Epithelial cell of proximal tubule (primary cell): ENCODE measurements at regions not wholly inside any gene's neighbourhood (a gene's known extent, or its start where the extent isn't known, plus 50 kb on each side); places are given as distances from the start of the nearest gene placed in this dataset.

Experiments used
- DNase-seq: peaks from one replicate; pipeline ENCODE4 v3.0.0-alpha.2; 2011; ENCODE audit warnings: low read depth
- H3K4me3 ChIP-seq: 2 replicates; pipeline ENCODE4 v1.5.1; 2011; ENCODE audit warnings: low read depth, mild to moderate bottlenecking, low read length
- TF ChIP-seq, protein P1 (sequence below): conservative IDR thresholded peaks from 2 replicates; pipeline ENCODE4 v1.5.1; 2012; ENCODE audit warnings: low read depth, mild to moderate bottlenecking, low read length

DNA sequence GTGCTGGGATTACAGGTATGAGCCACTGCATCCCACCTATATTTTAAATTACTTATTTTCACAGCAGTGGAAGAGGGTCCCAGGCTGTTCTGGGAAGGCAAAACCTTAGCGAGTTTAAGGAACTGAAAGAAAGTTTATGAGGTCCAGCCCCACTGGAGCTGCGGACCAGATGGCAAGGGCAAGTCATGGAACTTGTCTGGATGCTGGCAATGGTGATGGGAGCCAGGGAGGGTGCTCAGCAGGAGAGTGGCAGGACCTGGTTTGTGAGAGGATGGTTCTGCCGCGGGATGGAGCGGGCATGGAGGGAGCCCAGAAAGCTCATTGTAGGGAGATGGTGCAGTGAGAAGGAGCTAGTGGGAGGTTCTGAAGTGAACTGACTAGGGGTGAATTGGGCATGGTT lies 50.6 kb upstream of the SLC45A1 start:
- DNase-seq, result no peak
- H3K4me3 ChIP-seq, result no peak overlapping the region

DNA sequence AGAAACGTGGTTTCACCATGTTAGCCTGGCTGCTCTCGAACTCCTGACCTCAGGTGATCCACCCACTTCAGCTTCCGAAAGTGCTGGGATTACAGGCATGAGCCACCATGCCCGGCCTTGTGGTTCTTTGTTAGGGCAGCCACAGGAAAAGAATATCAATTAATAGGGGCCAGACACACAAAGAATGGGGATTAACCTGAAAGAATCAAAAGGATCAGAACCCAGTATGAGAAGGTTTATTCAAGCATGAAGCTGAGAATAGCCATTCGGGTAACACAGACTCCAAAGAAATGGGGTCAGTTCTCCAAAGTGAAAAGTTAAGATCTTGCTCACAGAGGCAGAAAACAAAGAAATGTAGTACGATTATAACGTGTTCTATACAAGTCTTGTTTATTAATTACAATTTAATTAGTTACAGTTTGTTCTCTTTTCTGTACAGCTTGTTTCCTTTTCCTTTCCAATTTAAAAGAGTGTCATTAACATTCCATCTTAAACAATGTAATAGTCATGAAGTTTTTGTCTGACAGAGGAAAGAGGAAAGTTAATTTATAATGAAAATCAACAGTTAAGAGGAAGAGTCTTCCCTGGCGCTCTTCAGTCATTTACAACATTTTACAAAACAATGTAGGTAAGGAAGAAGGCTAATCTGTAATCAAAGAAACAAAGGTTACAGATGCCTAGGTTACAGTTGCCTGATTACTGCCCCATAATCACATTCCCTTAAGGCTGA lies 51.3 kb upstream of the SLC45A1 start:
- H3K4me3 ChIP-seq, result no peak overlapping the region
- TF ChIP-seq, protein P1, sequence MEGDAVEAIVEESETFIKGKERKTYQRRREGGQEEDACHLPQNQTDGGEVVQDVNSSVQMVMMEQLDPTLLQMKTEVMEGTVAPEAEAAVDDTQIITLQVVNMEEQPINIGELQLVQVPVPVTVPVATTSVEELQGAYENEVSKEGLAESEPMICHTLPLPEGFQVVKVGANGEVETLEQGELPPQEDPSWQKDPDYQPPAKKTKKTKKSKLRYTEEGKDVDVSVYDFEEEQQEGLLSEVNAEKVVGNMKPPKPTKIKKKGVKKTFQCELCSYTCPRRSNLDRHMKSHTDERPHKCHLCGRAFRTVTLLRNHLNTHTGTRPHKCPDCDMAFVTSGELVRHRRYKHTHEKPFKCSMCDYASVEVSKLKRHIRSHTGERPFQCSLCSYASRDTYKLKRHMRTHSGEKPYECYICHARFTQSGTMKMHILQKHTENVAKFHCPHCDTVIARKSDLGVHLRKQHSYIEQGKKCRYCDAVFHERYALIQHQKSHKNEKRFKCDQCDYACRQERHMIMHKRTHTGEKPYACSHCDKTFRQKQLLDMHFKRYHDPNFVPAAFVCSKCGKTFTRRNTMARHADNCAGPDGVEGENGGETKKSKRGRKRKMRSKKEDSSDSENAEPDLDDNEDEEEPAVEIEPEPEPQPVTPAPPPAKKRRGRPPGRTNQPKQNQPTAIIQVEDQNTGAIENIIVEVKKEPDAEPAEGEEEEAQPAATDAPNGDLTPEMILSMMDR, result no peak
- peak; percentile 48 for DNase-seq

More for the DNA sequence above, 50.6 kb upstream of the SLC45A1 start:
- TF ChIP-seq, protein P1, result no peak

DNA sequence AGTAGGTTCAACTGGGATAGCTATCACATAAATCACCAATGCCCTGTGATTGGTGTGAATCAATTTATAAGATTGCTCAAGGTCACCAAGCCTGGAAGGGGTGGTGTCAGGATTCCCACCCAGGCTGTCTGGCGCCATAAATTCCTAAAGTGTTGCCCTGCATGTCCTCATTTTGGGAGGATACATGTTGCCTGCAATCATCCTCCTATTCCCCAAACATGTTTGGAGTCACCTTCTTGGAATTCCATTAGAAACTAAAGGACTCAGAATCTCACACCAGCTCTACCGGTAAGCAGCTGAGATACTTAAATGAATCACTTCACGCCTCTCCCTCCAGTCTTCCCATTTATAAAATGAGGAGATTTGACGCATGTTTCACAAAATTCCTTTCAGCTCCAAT lies 54.1 kb upstream of the SLC45A1 start:
- no peak for DNase-seq
- TF ChIP-seq, protein P1, result no peak
- H3K4me3 ChIP-seq, result no peak overlapping the region

DNA sequence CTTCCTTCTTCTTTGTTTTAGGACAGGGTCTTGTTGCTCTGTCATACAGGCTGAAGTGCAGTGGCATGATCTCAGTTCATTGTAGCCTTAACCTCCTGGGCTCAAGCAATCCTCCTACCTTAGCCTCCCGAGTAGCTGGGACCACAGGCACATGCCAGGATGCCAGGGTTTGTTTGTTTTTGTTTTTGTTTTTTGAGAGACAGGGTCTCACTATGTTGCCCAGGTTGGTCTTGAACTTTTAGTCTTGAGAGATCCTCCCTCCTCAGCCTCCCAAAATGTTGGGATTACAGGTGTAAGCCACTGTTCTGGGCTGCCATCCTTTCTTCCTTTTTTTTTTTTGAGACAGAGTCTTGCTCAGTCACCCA lies 56.5 kb upstream of the SLC45A1 start:
- DNase-seq, result no peak
- no peak overlapping the region for H3K4me3 ChIP-seq
- TF ChIP-seq, protein P1, result no peak

DNA sequence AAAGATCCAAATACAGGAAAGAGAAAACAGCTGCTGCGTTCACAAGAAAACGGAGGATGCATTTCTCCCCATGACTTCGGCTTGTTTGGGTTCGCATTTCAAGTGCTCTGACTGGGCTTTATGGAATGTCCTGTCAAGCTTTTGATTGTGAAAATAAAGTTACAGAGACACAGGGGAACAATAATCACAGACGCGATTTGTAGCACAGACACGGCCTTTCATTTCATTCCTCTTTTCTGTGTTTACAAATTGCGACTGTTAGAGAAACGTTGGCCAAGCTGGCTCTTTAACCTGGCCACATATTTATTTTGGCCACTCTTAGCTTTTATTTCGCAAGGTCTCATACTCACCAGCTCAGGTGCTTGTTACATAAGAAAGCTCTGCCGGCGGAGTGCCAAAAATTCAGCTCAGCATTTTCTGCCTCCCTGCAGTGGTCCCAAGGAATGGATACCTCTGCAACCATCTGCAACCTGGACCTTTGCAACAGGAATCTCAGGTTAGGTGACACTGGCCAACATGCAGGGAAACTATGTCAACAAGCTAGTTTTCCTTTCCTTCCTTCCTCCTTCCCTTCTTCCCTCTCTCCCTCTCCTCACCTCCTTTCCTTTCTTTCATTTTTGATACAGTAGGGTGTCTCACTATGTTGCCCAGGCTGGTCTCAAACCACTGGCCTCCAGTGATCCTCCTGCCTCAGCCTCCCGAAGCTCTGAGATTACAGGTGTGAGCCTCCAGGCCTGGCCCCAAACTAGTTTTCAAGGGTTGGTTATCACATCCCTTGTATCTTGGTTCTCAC lies 58.2 kb upstream of the SLC45A1 start:
- TF ChIP-seq, protein P1, result no peak
- no peak overlapping the region for H3K4me3 ChIP-seq
- DNase-seq, result peak; percentile 76

DNA sequence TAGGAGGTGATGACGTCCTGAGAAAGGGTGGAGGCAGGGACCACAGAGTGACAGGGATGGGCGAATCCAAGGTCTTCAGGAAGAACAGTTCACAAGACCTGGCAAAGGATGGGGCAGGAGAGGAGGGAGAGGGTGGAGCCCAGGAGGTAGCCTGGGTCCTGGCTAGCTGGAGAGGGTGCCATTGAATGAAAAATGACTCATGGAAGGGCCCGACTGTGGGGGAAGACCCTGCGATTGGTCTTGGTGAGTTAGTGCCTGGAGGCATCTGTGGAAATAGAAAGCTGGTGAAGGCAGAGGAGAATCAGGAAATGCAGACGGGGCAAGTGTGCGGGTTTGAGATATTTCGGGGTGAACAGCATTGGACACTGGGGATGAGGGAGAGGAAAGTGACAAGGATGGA lies 60.3 kb upstream of the SLC45A1 start:
- H3K4me3 ChIP-seq, result no peak overlapping the region
- TF ChIP-seq, protein P1, result no peak
- no peak for DNase-seq

DNA sequence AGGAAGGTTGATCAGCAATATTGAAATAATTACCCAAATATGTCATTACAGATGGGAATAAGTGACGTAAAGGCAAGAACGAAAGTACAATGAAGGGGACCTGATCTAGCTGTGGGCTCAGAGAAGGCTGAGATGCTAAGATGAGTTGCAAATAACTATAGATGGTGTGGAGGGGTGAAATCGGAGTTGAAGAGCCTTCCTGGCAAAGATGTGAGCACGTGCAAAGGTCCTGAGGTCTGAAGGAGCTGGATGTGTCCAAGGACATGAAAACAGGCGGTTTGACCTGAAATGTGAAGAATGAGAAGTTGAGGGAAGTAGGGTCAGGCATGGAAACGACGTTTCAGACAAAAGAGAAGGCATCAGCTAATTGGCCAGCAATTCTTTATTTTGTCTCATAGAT lies 61.6 kb upstream of the SLC45A1 start:
- H3K4me3 ChIP-seq, result no peak overlapping the region
- no peak for DNase-seq
- TF ChIP-seq, protein P1, result no peak
